ENCODE measurements at regions not wholly inside any gene's neighbourhood (a gene's known extent, or its start where the extent isn't known, plus 50 kb on each side); places are given as distances from the start of the nearest gene placed in this dataset.
"Not testable (repeated sequence)": the region's sequence is repeated elsewhere in the genome, so short reads cannot be mapped to it uniquely, and the experiment has no call there.

DNA sequence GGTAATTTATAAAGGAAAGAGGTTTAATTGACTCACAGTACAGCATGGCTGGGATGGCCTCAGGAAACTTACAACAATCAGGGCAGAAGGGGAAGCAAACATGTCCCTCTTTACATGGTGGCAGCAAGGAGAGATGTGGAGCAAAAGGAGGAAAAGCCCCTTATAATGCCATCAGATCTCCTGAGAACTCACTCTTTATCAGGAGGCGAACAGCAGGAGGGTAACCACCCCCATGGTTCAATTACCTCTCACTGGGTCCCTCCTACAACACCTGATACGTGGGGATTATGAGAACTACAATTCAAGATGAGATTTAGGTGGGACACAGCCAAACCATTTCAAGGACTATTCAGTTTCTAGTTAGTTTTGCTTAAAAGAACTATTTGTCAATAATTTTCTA is 453.3 kb downstream of the C12orf50 start:
- no peak for ATAC-seq
- Mint-ChIP-seq H3K9me3 (peaks cover 4% of the 10 kb centered on the region), H3K27me3 (ENCODE audit: low read depth) (no peaks in the 10 kb centered on the region), H3K4me1 (ENCODE audit: low read depth) (no peaks in the 10 kb centered on the region), H3K4me3 (no peak overlapping the region), H3K36me3 (ENCODE audit: insufficient read depth) (no peaks in the 10 kb centered on the region)
- no peak for DNase-seq

- H3K27me3 Mint-ChIP-seq (ENCODE audit: low read depth); DNase-seq; H3K4me3 Mint-ChIP-seq; H3K36me3 Mint-ChIP-seq (ENCODE audit: insufficient read depth); ATAC-seq; H3K4me1 Mint-ChIP-seq (ENCODE audit: low read depth); H3K9me3 Mint-ChIP-seq: not testable (repeated sequence)
Observed at GRCh38 chr12:87566918-87567317, 462.3 kb downstream of the C12orf50 start.

- ATAC-seq, result no peak
- H3K9me3 Mint-ChIP-seq, result peaks cover 22% of the 10 kb centered on the region
- DNase-seq, result no peak
- no peak overlapping the region for H3K4me3 Mint-ChIP-seq
- no peaks in the 10 kb centered on the region for H3K27me3 Mint-ChIP-seq (ENCODE audit: low read depth)
- H3K4me1 Mint-ChIP-seq (ENCODE audit: low read depth), result no peaks in the 10 kb centered on the region
- no peaks in the 10 kb centered on the region for H3K36me3 Mint-ChIP-seq (ENCODE audit: insufficient read depth)
Observed at GRCh38 chr12:87556985-87557384, 472.2 kb downstream of the C12orf50 start.

- DNase-seq; H3K9me3 Mint-ChIP-seq; H3K36me3 Mint-ChIP-seq (ENCODE audit: insufficient read depth); H3K27me3 Mint-ChIP-seq (ENCODE audit: low read depth); H3K4me1 Mint-ChIP-seq (ENCODE audit: low read depth); ATAC-seq; H3K4me3 Mint-ChIP-seq: not testable (repeated sequence)
Observed at GRCh38 chr12:87531213-87531612, 498.0 kb downstream of the C12orf50 start.

DNA sequence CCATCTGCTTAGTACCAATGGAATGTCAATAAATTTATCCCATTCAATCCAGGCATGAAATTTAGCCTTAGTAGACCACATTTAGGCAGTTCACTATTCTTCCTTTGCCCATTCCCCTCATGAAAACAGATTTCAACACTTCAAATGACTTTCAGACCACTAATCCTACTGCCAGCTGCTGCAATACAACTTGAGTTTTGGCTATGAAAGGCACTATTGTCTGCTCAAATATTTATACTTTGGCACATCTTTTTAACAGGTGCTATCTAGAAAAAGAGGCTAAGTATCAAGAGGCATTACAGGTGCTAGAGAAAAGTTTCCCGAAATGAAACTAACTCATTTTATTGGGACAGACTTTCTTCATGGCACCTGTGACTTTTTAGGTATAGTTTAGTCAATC is 499.8 kb downstream of the C12orf50 start:
- DNase-seq, result no peak
- Mint-ChIP-seq H3K4me3 (no peak overlapping the region), H3K36me3 (ENCODE audit: insufficient read depth) (no peaks in the 10 kb centered on the region), H3K27me3 (ENCODE audit: low read depth) (no peaks in the 10 kb centered on the region), H3K4me1 (ENCODE audit: low read depth) (no peaks in the 10 kb centered on the region), H3K9me3 (peaks cover 4% of the 10 kb centered on the region)
- no peak for ATAC-seq

DNA sequence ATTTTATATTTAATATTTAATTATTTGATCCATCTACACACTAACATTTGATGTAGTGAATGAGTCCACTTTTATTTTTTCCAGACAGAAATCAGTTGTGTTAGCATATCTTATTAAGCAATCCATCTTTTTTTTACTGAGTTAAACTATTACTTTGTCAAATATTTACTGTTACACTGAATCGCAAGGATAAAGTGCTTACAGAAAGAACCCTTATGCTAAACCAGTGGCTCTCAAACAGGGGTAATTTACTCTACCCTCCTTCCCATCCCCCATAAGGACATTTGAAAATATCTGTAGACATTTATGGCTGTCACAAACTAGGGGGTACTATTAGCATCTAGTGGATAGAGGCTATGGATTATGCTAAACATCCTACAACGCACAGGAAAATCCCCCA is 508.2 kb downstream of the C12orf50 start:
- ATAC-seq, result no peak
- peaks cover 11% of the 10 kb centered on the region for H3K9me3 Mint-ChIP-seq
- no peak for DNase-seq
- H3K4me3 Mint-ChIP-seq, result no peak overlapping the region
- no peaks in the 10 kb centered on the region for H3K36me3 Mint-ChIP-seq (ENCODE audit: insufficient read depth)
- no peaks in the 10 kb centered on the region for H3K4me1 Mint-ChIP-seq (ENCODE audit: low read depth)
- H3K27me3 Mint-ChIP-seq (ENCODE audit: low read depth), result no peaks in the 10 kb centered on the region

GRCh38 chr12:87518481-87518880 is 510.7 kb downstream of the C12orf50 start:
- H3K4me1 Mint-ChIP-seq (ENCODE audit: low read depth), result no peaks in the 10 kb centered on the region
- ATAC-seq (no peak), DNase-seq (no peak)
- no peak overlapping the region for H3K4me3 Mint-ChIP-seq
- peaks cover 11% of the 10 kb centered on the region for H3K9me3 Mint-ChIP-seq
- no peaks in the 10 kb centered on the region for H3K36me3 Mint-ChIP-seq (ENCODE audit: insufficient read depth)
- no peaks in the 10 kb centered on the region for H3K27me3 Mint-ChIP-seq (ENCODE audit: low read depth)

- no peaks in the 10 kb centered on the region for H3K27me3 Mint-ChIP-seq (ENCODE audit: low read depth)
- no peak for DNase-seq
- H3K4me3 Mint-ChIP-seq, result no peak overlapping the region
- ATAC-seq, result no peak
- H3K4me1 Mint-ChIP-seq (ENCODE audit: low read depth), result no peaks in the 10 kb centered on the region
- peaks cover 8% of the 10 kb centered on the region for H3K9me3 Mint-ChIP-seq
- H3K36me3 Mint-ChIP-seq (ENCODE audit: insufficient read depth), result no peaks in the 10 kb centered on the region
Observed at GRCh38 chr12:87518036-87518435, 511.2 kb downstream of the C12orf50 start.

- H3K27me3 Mint-ChIP-seq (ENCODE audit: low read depth), result no peaks in the 10 kb centered on the region
Observed at GRCh38 chr12:87513536-87514280, 515.5 kb downstream of the C12orf50 start.

GRCh38 chr12:87511371-87511770 is 517.8 kb downstream of the C12orf50 start:
- Mint-ChIP-seq H3K9me3 (no peaks in the 10 kb centered on the region), H3K4me1 (ENCODE audit: low read depth) (no peaks in the 10 kb centered on the region), H3K36me3 (ENCODE audit: insufficient read depth) (no peaks in the 10 kb centered on the region), H3K4me3 (no peak overlapping the region), H3K27me3 (ENCODE audit: low read depth) (no peaks in the 10 kb centered on the region)
- ATAC-seq (no peak), DNase-seq (no peak)

More at GRCh38 chr12:87513536-87514280, 515.5 kb downstream of the C12orf50 start:
- DNase-seq (no peak), ATAC-seq (no peak)
- no peak overlapping the region for H3K4me3 Mint-ChIP-seq
- H3K4me1 Mint-ChIP-seq (ENCODE audit: low read depth), result no peaks in the 10 kb centered on the region
- no peaks in the 10 kb centered on the region for H3K9me3 Mint-ChIP-seq
- H3K36me3 Mint-ChIP-seq (ENCODE audit: insufficient read depth), result no peaks in the 10 kb centered on the region

GRCh38 chr12:87509237-87509820 is 519.9 kb downstream of the C12orf50 start:
- ATAC-seq, result no peak
- H3K9me3 Mint-ChIP-seq, result peaks cover 5% of the 10 kb centered on the region
- no peak overlapping the region for H3K4me3 Mint-ChIP-seq

GRCh38 chr12:87491598-87491997 is 537.6 kb downstream of the C12orf50 start:
- Mint-ChIP-seq H3K27me3 (ENCODE audit: low read depth) (no peaks in the 10 kb centered on the region), H3K4me1 (ENCODE audit: low read depth) (no peaks in the 10 kb centered on the region), H3K36me3 (ENCODE audit: insufficient read depth) (no peaks in the 10 kb centered on the region), H3K9me3 (peaks cover 5% of the 10 kb centered on the region), H3K4me3 (no peak overlapping the region)
- DNase-seq, result no peak
- no peak for ATAC-seq

More at GRCh38 chr12:87509237-87509820, 519.9 kb downstream of the C12orf50 start:
- Mint-ChIP-seq H3K27me3 (ENCODE audit: low read depth) (no peaks in the 10 kb centered on the region), H3K36me3 (ENCODE audit: insufficient read depth) (no peaks in the 10 kb centered on the region), H3K4me1 (ENCODE audit: low read depth) (no peaks in the 10 kb centered on the region)
- no peak for DNase-seq

DNA sequence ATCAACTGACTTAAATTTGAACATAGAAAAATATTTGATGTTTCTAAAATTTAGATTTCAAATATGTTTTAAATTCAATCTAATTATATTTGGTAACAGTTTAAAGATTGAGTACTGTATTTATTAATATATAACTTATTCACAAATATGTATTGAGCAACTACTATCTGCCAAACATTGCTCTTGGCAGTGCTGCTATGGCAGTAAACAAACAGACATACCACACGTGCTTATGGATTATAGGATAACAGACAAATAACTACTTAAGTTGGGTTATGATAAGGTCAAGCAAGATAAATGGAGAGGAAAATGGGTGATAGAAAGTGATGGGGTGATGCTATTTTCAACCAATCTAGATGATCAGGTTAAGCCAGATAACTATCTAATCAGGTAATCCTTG is 538.1 kb downstream of the C12orf50 start:
- H3K4me3 Mint-ChIP-seq, result no peak overlapping the region
- H3K9me3 Mint-ChIP-seq, result peaks cover 5% of the 10 kb centered on the region
- DNase-seq, result no peak
- ATAC-seq, result no peak
- no peaks in the 10 kb centered on the region for H3K4me1 Mint-ChIP-seq (ENCODE audit: low read depth)
- no peaks in the 10 kb centered on the region for H3K27me3 Mint-ChIP-seq (ENCODE audit: low read depth)
- no peaks in the 10 kb centered on the region for H3K36me3 Mint-ChIP-seq (ENCODE audit: insufficient read depth)

GRCh38 chr12:87469295-87469694 is 559.9 kb downstream of the C12orf50 start:
- no peaks in the 10 kb centered on the region for H3K27me3 Mint-ChIP-seq (ENCODE audit: low read depth)

GRCh38 chr12:87467936-87468335 is 561.3 kb downstream of the C12orf50 start:
- H3K4me1 Mint-ChIP-seq (ENCODE audit: low read depth), result no peaks in the 10 kb centered on the region
- no peak for DNase-seq
- no peaks in the 10 kb centered on the region for H3K27me3 Mint-ChIP-seq (ENCODE audit: low read depth)
- peaks cover 1% of the 10 kb centered on the region for H3K9me3 Mint-ChIP-seq
- no peak overlapping the region for H3K4me3 Mint-ChIP-seq
- no peak for ATAC-seq
- no peaks in the 10 kb centered on the region for H3K36me3 Mint-ChIP-seq (ENCODE audit: insufficient read depth)

More at GRCh38 chr12:87469295-87469694, 559.9 kb downstream of the C12orf50 start:
- H3K9me3 Mint-ChIP-seq, result peaks cover 5% of the 10 kb centered on the region
- DNase-seq, result no peak
- no peaks in the 10 kb centered on the region for H3K36me3 Mint-ChIP-seq (ENCODE audit: insufficient read depth)
- H3K4me3 Mint-ChIP-seq, result no peak overlapping the region
- no peak for ATAC-seq
- no peaks in the 10 kb centered on the region for H3K4me1 Mint-ChIP-seq (ENCODE audit: low read depth)
